CD4-positive, alpha-beta T cell treated with Interleukin-15 for 4 hours (primary cell): ENCODE measurements at regions not wholly inside any gene's neighbourhood (a gene's known extent, or its start where the extent isn't known, plus 50 kb on each side); places are given as distances from the start of the nearest gene placed in this dataset.
"Not testable (repeated sequence)": the region's sequence is repeated elsewhere in the genome, so short reads cannot be mapped to it uniquely, and the experiment has no call there.

ENCODE experiments used
- DNase-seq: peaks from one replicate; pipeline ENCODE4 v3.0.0-alpha.2; 2020; ENCODE audit warnings: low spot score

DNA sequence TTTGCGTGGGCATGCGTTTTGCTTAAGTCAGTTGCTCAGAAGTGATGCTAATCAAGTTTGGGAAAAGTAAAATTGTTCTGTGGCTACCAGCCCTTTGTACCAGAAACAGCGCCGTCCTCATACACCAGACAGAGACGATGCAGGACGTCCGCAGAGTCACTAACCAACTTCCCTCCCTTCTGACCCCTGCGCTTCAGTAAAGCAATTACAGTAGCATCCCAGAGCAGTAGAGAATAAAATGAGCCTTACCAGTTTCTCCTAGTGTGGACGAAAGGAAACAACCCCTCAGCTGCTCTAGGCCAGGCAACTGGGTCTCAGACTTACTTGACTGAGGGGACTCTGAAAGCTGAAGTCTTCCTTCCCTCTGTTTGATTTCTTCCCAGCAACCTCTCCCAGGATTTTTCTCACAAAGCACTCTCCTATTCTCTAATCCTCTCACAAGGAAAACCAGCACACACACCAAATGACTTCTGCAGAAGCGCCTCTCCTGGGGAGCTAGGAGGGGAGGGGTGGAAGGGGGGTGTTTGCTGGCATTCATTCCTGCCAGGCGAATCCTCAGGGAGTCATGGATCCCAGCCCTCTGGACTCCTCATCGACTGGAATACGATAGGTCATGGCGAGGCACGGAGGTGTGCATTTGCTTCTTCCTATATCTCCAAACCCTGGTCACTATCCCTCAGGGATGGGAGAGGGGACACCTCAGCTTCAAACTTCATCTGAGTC is 56.0 kb upstream of the MID1 start:
- DNase-seq, result no peak

- no peak for DNase-seq
Measured at GRCh38 chrX:10677490-10677889, 57.1 kb upstream of the MID1 start.

DNA sequence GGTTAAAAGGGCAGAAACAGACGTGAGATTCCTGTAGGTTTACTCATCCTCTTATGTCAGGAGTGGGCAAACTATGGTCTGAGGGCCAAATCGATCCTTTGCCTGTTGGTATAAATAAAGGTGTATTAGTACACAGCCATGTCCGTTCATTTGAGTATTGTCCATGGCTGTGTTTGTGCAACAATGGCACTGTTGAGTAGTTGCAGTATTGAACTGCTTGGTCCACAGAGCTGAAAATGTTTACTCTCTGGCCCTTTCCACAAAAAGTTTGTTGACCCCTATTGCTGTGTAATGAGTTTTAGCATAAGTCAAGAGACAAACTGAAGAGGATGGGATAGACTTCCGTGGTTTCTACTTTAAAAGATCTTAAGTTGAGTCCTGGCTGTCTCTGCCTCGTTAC is 59.0 kb upstream of the MID1 start:
- no peak for DNase-seq

DNA sequence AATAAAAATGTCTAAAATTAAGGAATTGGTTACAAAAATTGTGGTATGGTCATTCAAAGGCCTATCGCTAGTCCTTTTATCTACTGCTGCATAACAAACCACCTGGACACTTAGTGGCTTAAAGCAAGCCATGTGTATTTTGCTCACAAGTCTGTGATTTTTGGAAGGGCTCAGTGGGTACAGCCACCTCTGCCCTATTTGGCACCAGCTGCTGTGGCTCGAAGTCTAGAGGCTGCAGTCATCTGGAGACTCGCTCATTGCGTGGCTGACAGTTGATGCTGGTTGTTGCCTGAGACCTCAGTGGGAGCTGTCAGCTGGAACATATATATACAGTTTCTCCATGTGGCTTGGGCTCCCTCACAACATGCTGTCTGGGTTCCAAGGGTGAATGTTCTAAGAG is 60.8 kb upstream of the MID1 start:
- no peak for DNase-seq

GRCh38 chrX:10683631-10684030 is 63.2 kb upstream of the MID1 start:
- DNase-seq, result not testable (repeated sequence)

GRCh38 chrX:10685923-10686595 is 65.7 kb upstream of the MID1 start:
- no peak for DNase-seq

DNA sequence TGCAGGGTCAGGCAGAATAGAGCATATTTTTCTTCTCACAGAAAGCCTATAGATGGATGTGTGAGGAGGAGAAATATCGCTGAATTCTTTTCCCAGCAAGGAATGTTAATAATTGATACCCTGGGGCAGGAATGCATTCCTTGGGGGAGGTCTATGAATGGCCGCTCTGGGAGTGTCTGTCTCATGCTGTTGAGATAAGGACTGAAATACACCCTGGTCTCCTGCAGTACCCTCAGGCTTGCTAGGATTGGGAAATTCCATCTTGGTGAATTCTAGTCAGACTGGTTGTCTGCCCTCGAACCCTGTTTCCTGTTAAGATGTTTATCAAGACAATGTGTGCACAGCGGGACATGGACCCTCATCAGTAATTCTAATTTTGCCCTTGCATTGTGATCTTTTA is 71.4 kb upstream of the MID1 start:
- not testable (repeated sequence) for DNase-seq

GRCh38 chrX:10697616-10698317 is 77.4 kb upstream of the MID1 start:
- no peak for DNase-seq

- DNase-seq, result no peak
Measured at GRCh38 chrX:10698318-10698640, 77.9 kb upstream of the MID1 start.

DNA sequence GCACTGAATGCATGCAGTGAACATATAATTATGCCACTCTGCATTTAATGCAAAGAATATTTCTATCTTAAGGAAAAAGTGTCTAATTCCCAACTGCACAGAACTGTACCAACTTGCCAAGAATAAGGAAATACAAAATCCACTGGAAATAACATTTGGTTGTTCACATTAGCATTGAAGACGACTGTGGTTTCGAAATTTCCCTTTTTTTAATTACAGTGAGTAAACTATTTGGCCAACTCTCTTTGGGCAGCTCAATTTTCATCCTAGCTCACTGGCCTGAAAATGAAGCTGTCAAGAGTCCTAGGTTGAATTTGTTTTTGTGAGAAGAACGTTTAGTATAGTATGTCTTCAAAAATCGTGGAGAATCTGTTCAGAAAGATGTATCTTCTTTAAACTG is 81.6 kb upstream of the MID1 start:
- no peak for DNase-seq

DNA sequence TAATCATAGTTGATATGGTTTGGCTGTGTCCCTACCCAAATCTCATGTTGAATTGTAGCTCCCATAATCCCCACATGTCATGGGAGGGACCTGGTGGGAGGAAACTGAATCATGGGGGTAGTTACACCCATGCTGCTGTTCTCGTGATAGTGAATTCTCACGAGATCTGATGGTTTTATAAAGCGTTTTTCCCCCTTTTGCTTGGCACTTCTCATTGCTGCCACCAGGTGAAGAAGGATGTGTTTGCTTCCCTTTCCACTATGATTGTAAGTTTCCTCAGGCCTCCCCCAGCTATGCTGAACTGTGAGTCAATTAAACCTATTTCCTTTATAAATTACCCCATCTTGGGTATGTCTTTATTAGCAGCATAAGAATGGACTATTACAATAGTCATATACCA is 86.0 kb upstream of the MID1 start:
- not testable (repeated sequence) for DNase-seq

- DNase-seq, result no peak
Measured at GRCh38 chrX:10707773-10708172, 87.4 kb upstream of the MID1 start.

DNA sequence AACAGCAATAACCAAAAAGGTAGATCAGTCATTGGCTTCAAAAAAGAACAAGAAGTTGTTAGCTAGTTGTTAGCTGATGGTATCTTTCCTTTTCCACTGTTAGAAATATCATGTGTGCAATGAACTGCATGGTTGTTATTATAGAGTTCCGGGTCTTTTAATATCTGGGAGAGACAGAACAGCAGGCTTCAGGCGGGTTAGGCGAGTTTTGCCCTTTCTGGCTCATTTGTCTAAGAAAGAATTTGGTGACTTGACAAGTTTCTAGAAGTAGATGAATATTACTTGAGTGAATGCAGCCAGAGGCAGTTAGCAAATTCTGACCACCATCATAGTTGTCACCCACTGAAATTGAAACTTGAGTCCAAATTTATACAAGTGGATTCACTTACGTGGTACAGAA is 88.9 kb upstream of the MID1 start:
- no peak for DNase-seq

- no peak for DNase-seq
Measured at GRCh38 chrX:10714531-10714930, 94.1 kb upstream of the MID1 start.

DNA sequence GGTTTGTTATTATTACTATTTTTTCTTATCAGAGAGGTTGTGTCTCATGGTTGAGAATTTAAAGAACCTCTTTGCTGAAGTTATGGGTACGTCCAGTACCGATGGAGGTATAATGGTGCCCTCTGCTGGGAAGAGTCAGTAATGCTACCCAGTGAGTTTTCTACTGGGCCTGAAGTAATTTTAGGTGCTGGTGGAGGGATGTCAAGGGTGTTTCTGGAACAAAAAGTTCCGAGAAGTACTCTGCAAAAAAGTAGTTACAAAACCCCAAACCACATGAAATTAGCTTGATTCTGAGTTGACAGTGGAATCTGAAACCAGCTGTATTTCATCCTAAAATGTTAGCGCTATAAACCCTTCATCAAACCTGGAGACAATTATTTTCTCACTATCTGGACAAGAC is 102.5 kb upstream of the MID1 start:
- DNase-seq, result peak; percentile 2

DNA sequence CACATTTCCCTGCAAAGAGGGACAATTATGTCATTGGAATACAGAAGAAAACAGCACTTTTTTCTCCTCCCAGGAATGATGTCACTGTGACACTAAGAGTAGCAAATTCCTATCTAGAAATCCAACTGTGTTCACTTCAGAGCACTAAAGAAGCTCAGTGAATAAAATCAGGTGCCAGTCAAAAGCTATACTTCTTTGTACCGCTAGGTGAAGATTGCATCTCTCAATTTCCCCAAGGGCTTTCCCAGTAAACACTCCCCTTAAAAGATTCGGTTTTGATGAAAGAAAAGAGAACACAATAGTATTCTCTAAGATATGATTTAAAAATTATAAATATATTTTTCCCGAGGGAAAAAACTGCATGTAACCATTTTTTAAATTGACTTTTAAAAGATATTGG is 104.7 kb upstream of the MID1 start:
- no peak for DNase-seq

DNA sequence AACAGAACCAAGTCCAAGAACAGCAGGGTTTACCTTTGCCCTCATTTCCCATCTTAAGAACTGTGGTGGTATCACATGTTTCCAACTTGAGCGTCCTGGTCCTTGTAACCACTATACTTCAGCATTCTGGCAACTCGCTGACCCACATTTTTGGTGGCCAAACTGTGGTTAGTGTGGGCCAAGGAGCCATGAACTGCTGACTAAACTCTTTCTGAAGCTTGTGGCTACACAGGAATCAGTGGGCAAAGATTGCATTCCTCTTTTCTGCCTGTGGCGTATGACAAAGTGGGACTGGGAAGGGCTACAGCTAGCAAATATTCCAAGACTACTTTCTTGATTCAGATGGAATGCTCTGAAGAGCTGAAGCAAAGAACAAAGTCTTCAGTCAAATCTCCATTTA is 106.3 kb upstream of the MID1 start:
- DNase-seq, result no peak

DNA sequence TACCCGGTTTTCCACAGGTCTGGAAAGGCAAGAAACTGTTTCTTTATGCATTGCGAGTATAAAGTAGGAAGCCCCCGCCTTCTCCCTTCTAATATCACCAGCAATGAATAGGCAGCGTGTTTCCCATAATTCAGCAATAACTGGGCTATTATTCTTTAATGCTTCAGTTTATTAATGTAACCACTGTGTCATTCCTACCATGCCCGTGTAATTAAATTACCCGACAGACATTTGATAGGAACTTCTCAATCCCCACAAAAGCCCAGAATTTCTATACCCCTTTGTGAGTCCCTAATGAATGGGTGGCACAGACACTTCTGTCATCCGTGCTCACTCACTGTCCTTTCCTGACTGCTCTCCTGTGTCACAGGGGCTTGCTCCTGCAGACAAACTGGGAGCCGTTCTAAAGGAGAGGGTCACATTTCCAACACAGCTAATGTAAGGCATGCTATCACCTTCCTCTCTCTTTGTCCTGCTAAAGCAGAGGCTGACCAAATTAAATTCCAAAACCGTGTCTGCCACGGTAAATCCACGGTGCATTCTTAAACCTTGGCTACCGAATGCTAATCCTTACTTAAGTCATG is 108.5 kb upstream of the MID1 start:
- no peak for DNase-seq

DNA sequence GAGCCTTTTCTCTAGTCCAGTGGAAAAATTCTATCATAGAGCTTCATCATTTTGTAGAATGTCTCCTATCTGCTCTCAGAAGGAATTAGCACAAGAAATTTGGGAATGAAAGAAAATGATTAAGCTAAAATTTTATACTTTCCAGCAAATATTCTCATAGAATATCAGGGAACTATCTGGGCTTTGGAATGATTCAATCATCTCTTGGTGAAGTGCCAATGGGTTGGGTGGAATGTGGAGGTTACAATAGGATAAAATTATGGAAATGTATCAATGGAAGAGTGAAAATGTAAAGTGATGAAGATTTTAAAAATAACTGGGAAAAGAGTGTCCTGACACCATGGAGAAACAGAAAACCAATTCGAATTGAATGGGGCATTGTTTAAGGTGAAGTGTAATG is 119.0 kb upstream of the MID1 start:
- DNase-seq, result no peak

DNA sequence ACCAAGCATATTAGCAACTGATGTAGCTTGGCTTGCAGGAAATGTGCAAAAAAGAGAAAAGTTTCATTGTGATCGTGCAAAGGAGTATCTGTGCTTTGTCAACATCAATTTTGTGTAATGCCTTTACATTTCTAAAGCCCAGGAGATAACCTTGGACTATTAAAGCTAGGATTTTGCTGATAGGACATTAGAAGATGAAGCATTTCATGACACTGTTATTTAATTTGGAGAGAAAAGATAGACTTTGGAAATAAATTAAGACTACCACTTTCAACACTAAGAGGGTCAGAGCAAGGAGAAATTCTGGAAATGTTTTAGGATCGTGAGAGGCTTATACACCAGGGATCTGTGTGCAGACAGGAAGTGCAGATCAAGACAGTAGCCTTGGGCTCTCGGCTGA is 120.6 kb upstream of the MID1 start:
- no peak for DNase-seq

DNA sequence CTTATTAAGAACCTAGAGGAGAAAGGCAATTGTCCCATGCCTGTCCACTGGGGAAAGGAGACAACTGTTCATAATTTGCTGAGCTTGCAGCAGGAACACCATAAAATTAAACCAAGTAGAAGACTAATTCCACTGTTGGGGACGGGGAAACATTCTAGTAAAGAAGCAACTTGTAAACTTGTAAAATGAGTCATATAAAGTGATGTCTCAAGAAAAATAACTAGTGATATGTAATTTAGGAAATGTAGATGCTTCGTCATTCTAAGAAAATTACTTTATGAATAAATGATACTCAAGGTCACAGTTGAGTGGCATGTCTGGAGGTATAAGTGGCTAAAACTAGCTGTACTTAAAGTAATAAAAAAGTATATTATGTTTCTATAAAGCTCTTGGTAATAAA is 121.2 kb upstream of the MID1 start:
- DNase-seq, result no peak

DNA sequence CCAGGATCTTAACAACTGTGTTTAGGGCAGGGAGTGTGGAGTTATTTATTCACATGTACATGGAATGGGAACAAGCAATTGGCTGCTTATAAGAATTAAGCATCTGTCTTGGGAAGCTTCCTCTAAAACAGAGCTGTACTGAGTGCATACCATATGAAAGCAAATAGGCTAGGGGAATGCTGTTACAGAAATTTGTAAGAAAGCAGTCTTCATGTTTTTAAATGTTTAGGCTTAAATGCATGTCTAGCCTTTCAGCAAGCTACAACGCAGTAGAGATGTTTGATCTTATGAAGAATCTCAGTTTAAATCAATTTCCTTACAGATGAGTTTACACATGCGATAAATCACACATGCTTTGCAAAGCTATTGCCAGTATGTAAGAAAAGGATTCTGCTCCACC is 123.1 kb upstream of the MID1 start:
- no peak for DNase-seq

- DNase-seq, result no peak
Measured at GRCh38 chrX:10744007-10744406, 123.6 kb upstream of the MID1 start.
